ENCODE measurements at regions not wholly inside any gene's neighbourhood (a gene's known extent, or its start where the extent isn't known, plus 50 kb on each side); places are given as distances from the start of the nearest gene placed in this dataset.

DNA sequence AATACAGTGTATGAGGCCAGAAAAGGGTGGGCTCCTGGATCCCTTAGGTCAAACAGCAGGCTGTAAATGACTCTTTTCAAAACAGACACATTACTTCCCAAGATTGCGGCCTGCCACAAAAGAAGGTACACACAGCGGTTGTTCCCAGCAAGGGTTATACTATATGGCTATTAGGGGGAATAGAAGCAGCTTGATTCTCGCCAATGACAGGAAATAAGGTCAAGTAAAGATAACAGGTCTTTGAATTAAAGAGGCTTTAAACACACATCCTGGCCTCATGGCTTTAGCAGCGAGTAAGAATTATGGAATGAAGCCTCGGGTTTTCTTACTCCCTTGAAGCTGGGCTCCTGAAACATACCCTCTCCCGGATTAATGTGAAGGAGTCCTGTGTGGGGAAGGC, 58.3 kb downstream of the CYP26A1 start:
- TF ChIP-seq, protein P1, sequence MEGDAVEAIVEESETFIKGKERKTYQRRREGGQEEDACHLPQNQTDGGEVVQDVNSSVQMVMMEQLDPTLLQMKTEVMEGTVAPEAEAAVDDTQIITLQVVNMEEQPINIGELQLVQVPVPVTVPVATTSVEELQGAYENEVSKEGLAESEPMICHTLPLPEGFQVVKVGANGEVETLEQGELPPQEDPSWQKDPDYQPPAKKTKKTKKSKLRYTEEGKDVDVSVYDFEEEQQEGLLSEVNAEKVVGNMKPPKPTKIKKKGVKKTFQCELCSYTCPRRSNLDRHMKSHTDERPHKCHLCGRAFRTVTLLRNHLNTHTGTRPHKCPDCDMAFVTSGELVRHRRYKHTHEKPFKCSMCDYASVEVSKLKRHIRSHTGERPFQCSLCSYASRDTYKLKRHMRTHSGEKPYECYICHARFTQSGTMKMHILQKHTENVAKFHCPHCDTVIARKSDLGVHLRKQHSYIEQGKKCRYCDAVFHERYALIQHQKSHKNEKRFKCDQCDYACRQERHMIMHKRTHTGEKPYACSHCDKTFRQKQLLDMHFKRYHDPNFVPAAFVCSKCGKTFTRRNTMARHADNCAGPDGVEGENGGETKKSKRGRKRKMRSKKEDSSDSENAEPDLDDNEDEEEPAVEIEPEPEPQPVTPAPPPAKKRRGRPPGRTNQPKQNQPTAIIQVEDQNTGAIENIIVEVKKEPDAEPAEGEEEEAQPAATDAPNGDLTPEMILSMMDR (IDR thresholded peaks at IDR 0.05), result no peak
- no peak for TF ChIP-seq EP300 (IDR thresholded peaks at IDR 0.05; ENCODE audit: borderline replicate concordance in 1 of 2, low read depth in 1 of 2, low read length in 1 of 2)
- no peak for TF ChIP-seq MXI1 (IDR thresholded peaks at IDR 0.05; ENCODE audit: low read depth, low read length)
- TF ChIP-seq POLR2AphosphoS5 (IDR thresholded peaks at IDR 0.05; ENCODE audit: low read depth, low read length), result no peak
- no peak for TF ChIP-seq TCF12 (IDR thresholded peaks at IDR 0.05)
- TF ChIP-seq RFX5 (IDR thresholded peaks at IDR 0.05; ENCODE audit: low read length), result no peak
- TF ChIP-seq, protein P2, sequence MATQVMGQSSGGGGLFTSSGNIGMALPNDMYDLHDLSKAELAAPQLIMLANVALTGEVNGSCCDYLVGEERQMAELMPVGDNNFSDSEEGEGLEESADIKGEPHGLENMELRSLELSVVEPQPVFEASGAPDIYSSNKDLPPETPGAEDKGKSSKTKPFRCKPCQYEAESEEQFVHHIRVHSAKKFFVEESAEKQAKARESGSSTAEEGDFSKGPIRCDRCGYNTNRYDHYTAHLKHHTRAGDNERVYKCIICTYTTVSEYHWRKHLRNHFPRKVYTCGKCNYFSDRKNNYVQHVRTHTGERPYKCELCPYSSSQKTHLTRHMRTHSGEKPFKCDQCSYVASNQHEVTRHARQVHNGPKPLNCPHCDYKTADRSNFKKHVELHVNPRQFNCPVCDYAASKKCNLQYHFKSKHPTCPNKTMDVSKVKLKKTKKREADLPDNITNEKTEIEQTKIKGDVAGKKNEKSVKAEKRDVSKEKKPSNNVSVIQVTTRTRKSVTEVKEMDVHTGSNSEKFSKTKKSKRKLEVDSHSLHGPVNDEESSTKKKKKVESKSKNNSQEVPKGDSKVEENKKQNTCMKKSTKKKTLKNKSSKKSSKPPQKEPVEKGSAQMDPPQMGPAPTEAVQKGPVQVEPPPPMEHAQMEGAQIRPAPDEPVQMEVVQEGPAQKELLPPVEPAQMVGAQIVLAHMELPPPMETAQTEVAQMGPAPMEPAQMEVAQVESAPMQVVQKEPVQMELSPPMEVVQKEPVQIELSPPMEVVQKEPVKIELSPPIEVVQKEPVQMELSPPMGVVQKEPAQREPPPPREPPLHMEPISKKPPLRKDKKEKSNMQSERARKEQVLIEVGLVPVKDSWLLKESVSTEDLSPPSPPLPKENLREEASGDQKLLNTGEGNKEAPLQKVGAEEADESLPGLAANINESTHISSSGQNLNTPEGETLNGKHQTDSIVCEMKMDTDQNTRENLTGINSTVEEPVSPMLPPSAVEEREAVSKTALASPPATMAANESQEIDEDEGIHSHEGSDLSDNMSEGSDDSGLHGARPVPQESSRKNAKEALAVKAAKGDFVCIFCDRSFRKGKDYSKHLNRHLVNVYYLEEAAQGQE (IDR thresholded peaks at IDR 0.05; ENCODE audit: low read depth, low read length), result no peak
- TF ChIP-seq, protein P3, sequence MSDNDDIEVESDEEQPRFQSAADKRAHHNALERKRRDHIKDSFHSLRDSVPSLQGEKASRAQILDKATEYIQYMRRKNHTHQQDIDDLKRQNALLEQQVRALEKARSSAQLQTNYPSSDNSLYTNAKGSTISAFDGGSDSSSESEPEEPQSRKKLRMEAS (IDR thresholded peaks at IDR 0.05; ENCODE audit: low read depth), result no peak
- TF ChIP-seq, protein P4, sequence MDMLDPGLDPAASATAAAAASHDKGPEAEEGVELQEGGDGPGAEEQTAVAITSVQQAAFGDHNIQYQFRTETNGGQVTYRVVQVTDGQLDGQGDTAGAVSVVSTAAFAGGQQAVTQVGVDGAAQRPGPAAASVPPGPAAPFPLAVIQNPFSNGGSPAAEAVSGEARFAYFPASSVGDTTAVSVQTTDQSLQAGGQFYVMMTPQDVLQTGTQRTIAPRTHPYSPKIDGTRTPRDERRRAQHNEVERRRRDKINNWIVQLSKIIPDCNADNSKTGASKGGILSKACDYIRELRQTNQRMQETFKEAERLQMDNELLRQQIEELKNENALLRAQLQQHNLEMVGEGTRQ (IDR thresholded peaks at IDR 0.05; ENCODE audit: borderline replicate concordance, low read depth, low read length), result no peak
